ENCODE measurements at regions not wholly inside any gene's neighbourhood (a gene's known extent, or its start where the extent isn't known, plus 50 kb on each side); places are given as distances from the start of the nearest gene placed in this dataset.

- no peak overlapping the region for H3K4me2 ChIP-seq (ENCODE audit: low read depth, low read length)
- dilution Hi-C loops (cut with HindIII; ENCODE audit: low sequenced_read_pairs, unreplicated experiment) (no loop called here), in situ Hi-C loops (cut with MboI; ENCODE audit: low sequenced_read_pairs) (no loop called here), intact Hi-C loops (cut with micrococcal nuclease) (no loop called here)
- WGBS, 2 experiments (ENCODE audit: extremely low coverage in 2 of 2, insufficient read length in 1 of 2), result 85% methylated on average over 2 of the region's 7 CpGs; no CpG with 5 or more reads in 1 of the 2 experiments
- POLR2A ChIA-PET (ENCODE audit: unreplicated experiment), result no interaction called here
- CTCF ChIA-PET, result no interaction called here
- no peaks in the 10 kb centered on the region for H3K27me3 ChIP-seq (ENCODE audit: control insufficient read depth, insufficient read depth, low read length)
- H3K36me3 ChIP-seq (ENCODE audit: control insufficient read depth, insufficient read depth, low read length), result no peaks in the 10 kb centered on the region
- no peak overlapping the region for H4K8ac ChIP-seq (ENCODE audit: low read depth in 2 of 2, low read length in 2 of 2)
- H3K27ac ChIP-seq (ENCODE audit: insufficient read depth, low read length), result no peak overlapping the region
- H2AFZ ChIP-seq (replicated peaks; ENCODE audit: low read length, poor library complexity), result no peak overlapping the region
- H3K4me1 ChIP-seq (ENCODE audit: control insufficient read depth, insufficient read depth, low read length), result no peaks in the 10 kb centered on the region
- no peaks in the 10 kb centered on the region for H3K79me1 ChIP-seq (ENCODE audit: low read depth in 1 of 2, low read length in 2 of 2)
- no peak overlapping the region for H2AK5ac ChIP-seq (ENCODE audit: low read depth, low read length)
- TF ChIP-seq, protein P1, sequence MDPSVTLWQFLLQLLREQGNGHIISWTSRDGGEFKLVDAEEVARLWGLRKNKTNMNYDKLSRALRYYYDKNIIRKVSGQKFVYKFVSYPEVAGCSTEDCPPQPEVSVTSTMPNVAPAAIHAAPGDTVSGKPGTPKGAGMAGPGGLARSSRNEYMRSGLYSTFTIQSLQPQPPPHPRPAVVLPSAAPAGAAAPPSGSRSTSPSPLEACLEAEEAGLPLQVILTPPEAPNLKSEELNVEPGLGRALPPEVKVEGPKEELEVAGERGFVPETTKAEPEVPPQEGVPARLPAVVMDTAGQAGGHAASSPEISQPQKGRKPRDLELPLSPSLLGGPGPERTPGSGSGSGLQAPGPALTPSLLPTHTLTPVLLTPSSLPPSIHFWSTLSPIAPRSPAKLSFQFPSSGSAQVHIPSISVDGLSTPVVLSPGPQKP (IDR thresholded peaks at IDR 0.05; ENCODE audit: borderline replicate concordance, low read depth, low read length), result no peak
- TF ChIP-seq MAZ (IDR thresholded peaks at IDR 0.05; ENCODE audit: borderline replicate concordance, low read depth, low read length), result no peak
- DNase-seq, result no peak
- no peak overlapping the region for H3K4me3 ChIP-seq (ENCODE audit: insufficient read depth, low read depth, low read length)
- H2BK20ac ChIP-seq (ENCODE audit: low read depth, low read length), result no peak overlapping the region
- H3K9ac ChIP-seq (ENCODE audit: low read depth, low read length), result no peak overlapping the region
- H2BK120ac ChIP-seq (ENCODE audit: low read depth, low read length), result no peak overlapping the region
- no peak overlapping the region for H3K56ac ChIP-seq (ENCODE audit: extremely low read depth, insufficient read depth, low read length)
- no peak overlapping the region for H3K23ac ChIP-seq (ENCODE audit: low read depth, low read length)
- H3K9me1 ChIP-seq (ENCODE audit: insufficient read depth, low read length), result no peaks in the 10 kb centered on the region
- no peak overlapping the region for H2BK5ac ChIP-seq (ENCODE audit: low read depth, low read length, poor library complexity, severe bottlenecking)
- H3K14ac ChIP-seq (replicated peaks; ENCODE audit: low read depth, low read length), result no peak overlapping the region
- no peak for ATAC-seq (ENCODE audit: low read depth)
- no TSS peak for BruUV-seq (replicated peaks)
- no peaks in the 10 kb centered on the region for H4K20me1 ChIP-seq (ENCODE audit: insufficient read depth, low read length)
- no peak overlapping the region for H2AK9ac ChIP-seq (replicated peaks; ENCODE audit: low read depth, low read length, poor library complexity)
- no peak overlapping the region for H3K18ac ChIP-seq (ENCODE audit: low read depth, low read length)
- H3K4ac ChIP-seq (ENCODE audit: low read depth, low read length), result no peak overlapping the region
- H4K5ac ChIP-seq (ENCODE audit: low read depth, low read length), result no peak overlapping the region
- no peak overlapping the region for H2BK15ac ChIP-seq (ENCODE audit: low read depth, low read length)
- no peak overlapping the region for H4K91ac ChIP-seq (ENCODE audit: insufficient read depth, low read depth, low read length)
- no peaks in the 10 kb centered on the region for H3K9me3 ChIP-seq (ENCODE audit: control insufficient read depth, insufficient read depth, low read length)
These were observed 602.7 kb upstream of the CDH5 start for GRCh38 chr16:65763640-65764305.
